ENCODE measurements at regions not wholly inside any gene's neighbourhood (a gene's known extent, or its start where the extent isn't known, plus 50 kb on each side); places are given as distances from the start of the nearest gene placed in this dataset.

DNA sequence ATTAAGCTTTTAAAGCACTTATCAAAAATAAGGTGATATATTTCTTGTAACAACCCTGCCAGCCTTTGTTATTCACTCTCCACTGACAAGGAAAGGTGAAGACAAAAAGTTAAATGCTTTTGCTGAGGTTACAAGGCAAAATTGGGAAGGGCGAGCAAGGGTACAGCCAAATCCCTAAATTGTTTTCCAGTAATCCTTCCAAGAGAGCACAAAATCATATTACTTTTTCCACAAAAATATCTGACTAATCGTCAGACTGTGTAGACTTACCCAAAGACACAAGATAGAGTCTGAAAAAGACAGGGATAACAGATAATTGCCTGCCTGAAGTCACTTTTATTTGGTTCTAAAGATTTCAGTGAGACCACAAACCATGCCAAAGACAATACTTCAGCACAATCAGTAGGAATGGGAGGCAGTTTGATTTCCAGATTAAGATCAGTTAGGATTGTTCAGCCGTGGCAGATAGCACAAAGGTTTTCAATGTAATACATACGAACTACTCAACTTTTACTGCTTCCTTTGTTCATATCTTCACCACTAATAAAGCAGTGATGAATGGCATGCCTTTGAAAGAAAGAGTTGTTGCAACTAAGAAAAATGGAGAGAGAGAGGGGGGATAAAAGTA is 383.8 kb upstream of the TUSC1 start:
- Mint-ChIP-seq H3K36me3 (peaks cover 3% of the 10 kb centered on the region), H3K27me3 (ENCODE audit: low read depth) (no peaks in the 10 kb centered on the region), H3K27ac (no peak overlapping the region), H3K9me3 (peaks cover 7% of the 10 kb centered on the region), H3K4me3 (no peak overlapping the region), H3K4me1 (peaks cover 37% of the 10 kb centered on the region)
- DNase-seq (ENCODE audit: low spot score) (no peak), ATAC-seq (no peak)
- CTCF ChIA-PET: no interaction called here
- POLR2A ChIA-PET: no interaction called here
- no peak for TF ChIP-seq CREB1 (CRISPR knock-in tag; IDR thresholded peaks at IDR 0.05)
- TF ChIP-seq, protein P1, sequence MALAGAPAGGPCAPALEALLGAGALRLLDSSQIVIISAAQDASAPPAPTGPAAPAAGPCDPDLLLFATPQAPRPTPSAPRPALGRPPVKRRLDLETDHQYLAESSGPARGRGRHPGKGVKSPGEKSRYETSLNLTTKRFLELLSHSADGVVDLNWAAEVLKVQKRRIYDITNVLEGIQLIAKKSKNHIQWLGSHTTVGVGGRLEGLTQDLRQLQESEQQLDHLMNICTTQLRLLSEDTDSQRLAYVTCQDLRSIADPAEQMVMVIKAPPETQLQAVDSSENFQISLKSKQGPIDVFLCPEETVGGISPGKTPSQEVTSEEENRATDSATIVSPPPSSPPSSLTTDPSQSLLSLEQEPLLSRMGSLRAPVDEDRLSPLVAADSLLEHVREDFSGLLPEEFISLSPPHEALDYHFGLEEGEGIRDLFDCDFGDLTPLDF (CRISPR knock-in tag; IDR thresholded peaks at IDR 0.05): no peak
- no peak for TF ChIP-seq FOXJ3 (CRISPR knock-in tag; IDR thresholded peaks at IDR 0.05; ENCODE audit: borderline replicate concordance)
- TF ChIP-seq, protein P2, sequence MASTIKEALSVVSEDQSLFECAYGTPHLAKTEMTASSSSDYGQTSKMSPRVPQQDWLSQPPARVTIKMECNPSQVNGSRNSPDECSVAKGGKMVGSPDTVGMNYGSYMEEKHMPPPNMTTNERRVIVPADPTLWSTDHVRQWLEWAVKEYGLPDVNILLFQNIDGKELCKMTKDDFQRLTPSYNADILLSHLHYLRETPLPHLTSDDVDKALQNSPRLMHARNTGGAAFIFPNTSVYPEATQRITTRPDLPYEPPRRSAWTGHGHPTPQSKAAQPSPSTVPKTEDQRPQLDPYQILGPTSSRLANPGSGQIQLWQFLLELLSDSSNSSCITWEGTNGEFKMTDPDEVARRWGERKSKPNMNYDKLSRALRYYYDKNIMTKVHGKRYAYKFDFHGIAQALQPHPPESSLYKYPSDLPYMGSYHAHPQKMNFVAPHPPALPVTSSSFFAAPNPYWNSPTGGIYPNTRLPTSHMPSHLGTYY (CRISPR knock-in tag; IDR thresholded peaks at IDR 0.05): no peak
- no peak for TF ChIP-seq ZNF219 (CRISPR knock-in tag; IDR thresholded peaks at IDR 0.05; ENCODE audit: borderline replicate concordance)
- TF ChIP-seq KAT7 (CRISPR knock-in tag; IDR thresholded peaks at IDR 0.05; ENCODE audit: borderline replicate concordance): no peak
- TF ChIP-seq, protein P3, sequence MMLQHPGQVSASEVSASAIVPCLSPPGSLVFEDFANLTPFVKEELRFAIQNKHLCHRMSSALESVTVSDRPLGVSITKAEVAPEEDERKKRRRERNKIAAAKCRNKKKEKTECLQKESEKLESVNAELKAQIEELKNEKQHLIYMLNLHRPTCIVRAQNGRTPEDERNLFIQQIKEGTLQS (CRISPR knock-in tag; conservative IDR thresholded peaks at IDR 0.05): no peak
- TF ChIP-seq, protein P4, sequence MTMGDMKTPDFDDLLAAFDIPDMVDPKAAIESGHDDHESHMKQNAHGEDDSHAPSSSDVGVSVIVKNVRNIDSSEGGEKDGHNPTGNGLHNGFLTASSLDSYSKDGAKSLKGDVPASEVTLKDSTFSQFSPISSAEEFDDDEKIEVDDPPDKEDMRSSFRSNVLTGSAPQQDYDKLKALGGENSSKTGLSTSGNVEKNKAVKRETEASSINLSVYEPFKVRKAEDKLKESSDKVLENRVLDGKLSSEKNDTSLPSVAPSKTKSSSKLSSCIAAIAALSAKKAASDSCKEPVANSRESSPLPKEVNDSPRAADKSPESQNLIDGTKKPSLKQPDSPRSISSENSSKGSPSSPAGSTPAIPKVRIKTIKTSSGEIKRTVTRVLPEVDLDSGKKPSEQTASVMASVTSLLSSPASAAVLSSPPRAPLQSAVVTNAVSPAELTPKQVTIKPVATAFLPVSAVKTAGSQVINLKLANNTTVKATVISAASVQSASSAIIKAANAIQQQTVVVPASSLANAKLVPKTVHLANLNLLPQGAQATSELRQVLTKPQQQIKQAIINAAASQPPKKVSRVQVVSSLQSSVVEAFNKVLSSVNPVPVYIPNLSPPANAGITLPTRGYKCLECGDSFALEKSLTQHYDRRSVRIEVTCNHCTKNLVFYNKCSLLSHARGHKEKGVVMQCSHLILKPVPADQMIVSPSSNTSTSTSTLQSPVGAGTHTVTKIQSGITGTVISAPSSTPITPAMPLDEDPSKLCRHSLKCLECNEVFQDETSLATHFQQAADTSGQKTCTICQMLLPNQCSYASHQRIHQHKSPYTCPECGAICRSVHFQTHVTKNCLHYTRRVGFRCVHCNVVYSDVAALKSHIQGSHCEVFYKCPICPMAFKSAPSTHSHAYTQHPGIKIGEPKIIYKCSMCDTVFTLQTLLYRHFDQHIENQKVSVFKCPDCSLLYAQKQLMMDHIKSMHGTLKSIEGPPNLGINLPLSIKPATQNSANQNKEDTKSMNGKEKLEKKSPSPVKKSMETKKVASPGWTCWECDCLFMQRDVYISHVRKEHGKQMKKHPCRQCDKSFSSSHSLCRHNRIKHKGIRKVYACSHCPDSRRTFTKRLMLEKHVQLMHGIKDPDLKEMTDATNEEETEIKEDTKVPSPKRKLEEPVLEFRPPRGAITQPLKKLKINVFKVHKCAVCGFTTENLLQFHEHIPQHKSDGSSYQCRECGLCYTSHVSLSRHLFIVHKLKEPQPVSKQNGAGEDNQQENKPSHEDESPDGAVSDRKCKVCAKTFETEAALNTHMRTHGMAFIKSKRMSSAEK (CRISPR knock-in tag; IDR thresholded peaks at IDR 0.05; ENCODE audit: borderline replicate concordance): no peak
- no peak for TF ChIP-seq GTF2I (CRISPR knock-in tag; conservative IDR thresholded peaks at IDR 0.05)
- TF ChIP-seq MXD4 (CRISPR knock-in tag; IDR thresholded peaks at IDR 0.05; ENCODE audit: borderline replicate concordance): no peak
- no peak for TF ChIP-seq MYBL2 (CRISPR knock-in tag; IDR thresholded peaks at IDR 0.05)

DNA sequence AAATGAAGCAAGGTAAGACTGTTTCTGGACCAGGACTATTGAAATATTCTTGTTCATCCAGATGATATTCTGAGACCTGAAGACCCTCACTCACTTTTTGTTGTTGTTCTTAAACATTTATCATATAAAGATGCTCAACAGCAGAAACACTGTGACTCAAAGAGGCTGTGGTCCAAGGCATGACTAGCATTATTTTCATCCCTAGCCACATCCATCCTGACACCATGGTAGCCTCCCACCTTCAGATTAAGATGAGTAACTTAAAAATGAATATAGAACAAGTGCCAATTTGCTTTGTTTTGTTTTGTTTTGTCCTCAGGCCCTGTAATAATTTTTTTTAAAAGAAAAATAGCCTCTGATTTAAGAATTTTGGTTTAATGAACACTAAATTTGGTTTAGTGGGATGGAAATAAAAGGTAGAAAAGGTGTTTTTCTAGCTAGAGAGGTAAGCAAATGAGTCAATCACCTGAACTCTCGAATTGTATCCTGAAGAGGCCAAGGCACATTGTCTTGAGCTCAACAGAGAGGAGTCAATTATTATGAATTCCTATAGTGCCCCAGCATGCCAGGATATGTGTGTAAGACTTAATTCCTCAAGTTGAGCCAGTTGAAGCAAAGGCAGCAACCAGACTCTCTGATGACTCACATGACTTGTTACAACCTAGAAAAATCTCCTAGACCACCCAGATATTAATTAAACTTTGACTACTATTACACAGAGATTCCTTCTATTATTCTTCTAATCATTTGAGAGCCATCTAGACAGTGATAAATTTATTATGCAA is 380.1 kb upstream of the TUSC1 start:
- CTCF ChIA-PET: no interaction called here
- Mint-ChIP-seq H3K4me3 (no peak overlapping the region), H3K4me1 (peaks cover 31% of the 10 kb centered on the region), H3K27ac (no peak overlapping the region), H3K9me3 (peaks cover 7% of the 10 kb centered on the region), H3K36me3 (peaks cover 3% of the 10 kb centered on the region), H3K27me3 (ENCODE audit: low read depth) (no peaks in the 10 kb centered on the region)
- no peak for DNase-seq (ENCODE audit: low spot score)
- ATAC-seq: no peak
- POLR2A ChIA-PET: no interaction called here
- TF ChIP-seq SMAD4 (CRISPR knock-in tag; IDR thresholded peaks at IDR 0.05): no peak
- TF ChIP-seq, protein P5, sequence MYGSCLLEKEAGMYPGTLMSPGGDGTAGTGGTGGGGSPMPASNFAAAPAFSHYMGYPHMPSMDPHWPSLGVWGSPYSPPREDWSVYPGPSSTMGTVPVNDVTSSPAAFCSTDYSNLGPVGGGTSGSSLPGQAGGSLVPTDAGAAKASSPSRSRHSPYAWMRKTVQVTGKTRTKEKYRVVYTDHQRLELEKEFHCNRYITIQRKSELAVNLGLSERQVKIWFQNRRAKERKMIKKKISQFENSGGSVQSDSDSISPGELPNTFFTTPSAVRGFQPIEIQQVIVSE (CRISPR knock-in tag; IDR thresholded peaks at IDR 0.05; ENCODE audit: borderline replicate concordance): no peak
- TF ChIP-seq, protein P6, sequence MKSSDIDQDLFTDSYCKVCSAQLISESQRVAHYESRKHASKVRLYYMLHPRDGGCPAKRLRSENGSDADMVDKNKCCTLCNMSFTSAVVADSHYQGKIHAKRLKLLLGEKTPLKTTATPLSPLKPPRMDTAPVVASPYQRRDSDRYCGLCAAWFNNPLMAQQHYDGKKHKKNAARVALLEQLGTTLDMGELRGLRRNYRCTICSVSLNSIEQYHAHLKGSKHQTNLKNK (CRISPR knock-in tag; IDR thresholded peaks at IDR 0.05): no peak
- TF ChIP-seq NR3C1 (CRISPR knock-in tag; conservative IDR thresholded peaks at IDR 0.05; ENCODE audit: low read depth): no peak
- TF ChIP-seq, protein P7, sequence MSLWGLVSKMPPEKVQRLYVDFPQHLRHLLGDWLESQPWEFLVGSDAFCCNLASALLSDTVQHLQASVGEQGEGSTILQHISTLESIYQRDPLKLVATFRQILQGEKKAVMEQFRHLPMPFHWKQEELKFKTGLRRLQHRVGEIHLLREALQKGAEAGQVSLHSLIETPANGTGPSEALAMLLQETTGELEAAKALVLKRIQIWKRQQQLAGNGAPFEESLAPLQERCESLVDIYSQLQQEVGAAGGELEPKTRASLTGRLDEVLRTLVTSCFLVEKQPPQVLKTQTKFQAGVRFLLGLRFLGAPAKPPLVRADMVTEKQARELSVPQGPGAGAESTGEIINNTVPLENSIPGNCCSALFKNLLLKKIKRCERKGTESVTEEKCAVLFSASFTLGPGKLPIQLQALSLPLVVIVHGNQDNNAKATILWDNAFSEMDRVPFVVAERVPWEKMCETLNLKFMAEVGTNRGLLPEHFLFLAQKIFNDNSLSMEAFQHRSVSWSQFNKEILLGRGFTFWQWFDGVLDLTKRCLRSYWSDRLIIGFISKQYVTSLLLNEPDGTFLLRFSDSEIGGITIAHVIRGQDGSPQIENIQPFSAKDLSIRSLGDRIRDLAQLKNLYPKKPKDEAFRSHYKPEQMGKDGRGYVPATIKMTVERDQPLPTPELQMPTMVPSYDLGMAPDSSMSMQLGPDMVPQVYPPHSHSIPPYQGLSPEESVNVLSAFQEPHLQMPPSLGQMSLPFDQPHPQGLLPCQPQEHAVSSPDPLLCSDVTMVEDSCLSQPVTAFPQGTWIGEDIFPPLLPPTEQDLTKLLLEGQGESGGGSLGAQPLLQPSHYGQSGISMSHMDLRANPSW (CRISPR knock-in tag; conservative IDR thresholded peaks at IDR 0.05; ENCODE audit: low read depth): no peak
- TF ChIP-seq, protein P8, sequence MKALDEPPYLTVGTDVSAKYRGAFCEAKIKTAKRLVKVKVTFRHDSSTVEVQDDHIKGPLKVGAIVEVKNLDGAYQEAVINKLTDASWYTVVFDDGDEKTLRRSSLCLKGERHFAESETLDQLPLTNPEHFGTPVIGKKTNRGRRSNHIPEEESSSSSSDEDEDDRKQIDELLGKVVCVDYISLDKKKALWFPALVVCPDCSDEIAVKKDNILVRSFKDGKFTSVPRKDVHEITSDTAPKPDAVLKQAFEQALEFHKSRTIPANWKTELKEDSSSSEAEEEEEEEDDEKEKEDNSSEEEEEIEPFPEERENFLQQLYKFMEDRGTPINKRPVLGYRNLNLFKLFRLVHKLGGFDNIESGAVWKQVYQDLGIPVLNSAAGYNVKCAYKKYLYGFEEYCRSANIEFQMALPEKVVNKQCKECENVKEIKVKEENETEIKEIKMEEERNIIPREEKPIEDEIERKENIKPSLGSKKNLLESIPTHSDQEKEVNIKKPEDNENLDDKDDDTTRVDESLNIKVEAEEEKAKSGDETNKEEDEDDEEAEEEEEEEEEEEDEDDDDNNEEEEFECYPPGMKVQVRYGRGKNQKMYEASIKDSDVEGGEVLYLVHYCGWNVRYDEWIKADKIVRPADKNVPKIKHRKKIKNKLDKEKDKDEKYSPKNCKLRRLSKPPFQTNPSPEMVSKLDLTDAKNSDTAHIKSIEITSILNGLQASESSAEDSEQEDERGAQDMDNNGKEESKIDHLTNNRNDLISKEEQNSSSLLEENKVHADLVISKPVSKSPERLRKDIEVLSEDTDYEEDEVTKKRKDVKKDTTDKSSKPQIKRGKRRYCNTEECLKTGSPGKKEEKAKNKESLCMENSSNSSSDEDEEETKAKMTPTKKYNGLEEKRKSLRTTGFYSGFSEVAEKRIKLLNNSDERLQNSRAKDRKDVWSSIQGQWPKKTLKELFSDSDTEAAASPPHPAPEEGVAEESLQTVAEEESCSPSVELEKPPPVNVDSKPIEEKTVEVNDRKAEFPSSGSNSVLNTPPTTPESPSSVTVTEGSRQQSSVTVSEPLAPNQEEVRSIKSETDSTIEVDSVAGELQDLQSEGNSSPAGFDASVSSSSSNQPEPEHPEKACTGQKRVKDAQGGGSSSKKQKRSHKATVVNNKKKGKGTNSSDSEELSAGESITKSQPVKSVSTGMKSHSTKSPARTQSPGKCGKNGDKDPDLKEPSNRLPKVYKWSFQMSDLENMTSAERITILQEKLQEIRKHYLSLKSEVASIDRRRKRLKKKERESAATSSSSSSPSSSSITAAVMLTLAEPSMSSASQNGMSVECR (CRISPR knock-in tag; IDR thresholded peaks at IDR 0.05; ENCODE audit: borderline replicate concordance): no peak
- TF ChIP-seq EMX1 (CRISPR knock-in tag; IDR thresholded peaks at IDR 0.05): no peak
